GM12874 (cell line): ENCODE measurements at regions not wholly inside any gene's neighbourhood (a gene's known extent, or its start where the extent isn't known, plus 50 kb on each side); places are given as distances from the start of the nearest gene placed in this dataset.

Experiments used
- TF ChIP-seq, protein P1 (sequence below): IDR thresholded peaks from 2 replicates; pipeline ENCODE4 v1.5.1; 2011; ENCODE audit warnings: low read depth, mild to moderate bottlenecking, control low read depth, low read length, moderate library complexity; ENCODE audit not compliant: insufficient read depth

DNA sequence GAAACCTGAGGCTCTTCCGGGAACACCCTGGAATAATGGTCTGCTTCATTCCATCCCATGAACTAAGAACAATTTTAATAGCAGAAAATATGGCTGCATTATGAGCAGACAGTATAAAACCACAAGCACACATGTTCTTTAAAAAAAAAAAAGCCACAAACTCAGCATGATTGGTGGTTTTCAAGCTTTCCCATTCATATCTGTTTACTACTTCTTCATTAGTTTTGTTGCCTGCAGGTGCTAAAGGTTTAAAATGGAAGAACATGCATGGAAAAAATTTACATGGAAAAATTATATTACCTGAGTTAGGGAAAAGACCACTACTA, 137.9 kb upstream of the HES1 start:
- TF ChIP-seq, protein P1, sequence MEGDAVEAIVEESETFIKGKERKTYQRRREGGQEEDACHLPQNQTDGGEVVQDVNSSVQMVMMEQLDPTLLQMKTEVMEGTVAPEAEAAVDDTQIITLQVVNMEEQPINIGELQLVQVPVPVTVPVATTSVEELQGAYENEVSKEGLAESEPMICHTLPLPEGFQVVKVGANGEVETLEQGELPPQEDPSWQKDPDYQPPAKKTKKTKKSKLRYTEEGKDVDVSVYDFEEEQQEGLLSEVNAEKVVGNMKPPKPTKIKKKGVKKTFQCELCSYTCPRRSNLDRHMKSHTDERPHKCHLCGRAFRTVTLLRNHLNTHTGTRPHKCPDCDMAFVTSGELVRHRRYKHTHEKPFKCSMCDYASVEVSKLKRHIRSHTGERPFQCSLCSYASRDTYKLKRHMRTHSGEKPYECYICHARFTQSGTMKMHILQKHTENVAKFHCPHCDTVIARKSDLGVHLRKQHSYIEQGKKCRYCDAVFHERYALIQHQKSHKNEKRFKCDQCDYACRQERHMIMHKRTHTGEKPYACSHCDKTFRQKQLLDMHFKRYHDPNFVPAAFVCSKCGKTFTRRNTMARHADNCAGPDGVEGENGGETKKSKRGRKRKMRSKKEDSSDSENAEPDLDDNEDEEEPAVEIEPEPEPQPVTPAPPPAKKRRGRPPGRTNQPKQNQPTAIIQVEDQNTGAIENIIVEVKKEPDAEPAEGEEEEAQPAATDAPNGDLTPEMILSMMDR: no peak

DNA sequence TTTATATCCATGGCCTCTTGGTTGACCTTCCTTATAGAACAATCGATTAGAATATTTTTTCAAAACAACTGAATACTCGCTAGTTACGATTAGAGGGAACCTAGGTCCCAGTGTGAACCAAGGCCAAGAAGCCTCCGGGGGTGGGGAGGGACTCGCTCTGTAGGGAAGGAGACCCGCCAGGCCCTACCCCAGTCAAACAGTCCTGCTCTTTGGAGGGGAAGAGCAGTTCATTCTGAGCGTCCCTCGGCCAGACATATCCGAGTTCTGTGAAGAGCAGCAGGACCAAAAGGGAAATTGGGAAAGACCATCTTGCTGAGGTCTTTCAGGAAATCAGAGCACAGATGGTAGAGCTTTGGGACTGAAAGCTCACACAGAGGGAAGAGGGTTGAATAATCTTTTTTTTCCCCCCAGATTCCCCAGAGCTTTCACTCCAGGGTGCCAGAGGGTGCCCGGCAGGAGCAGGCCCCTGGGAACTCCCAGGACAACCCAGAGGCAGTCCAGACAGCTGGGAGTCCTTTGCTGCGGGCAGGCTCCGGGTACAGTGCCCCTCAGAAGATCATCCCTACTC, 137.2 kb upstream of the HES1 start:
- TF ChIP-seq, protein P1: no peak

DNA sequence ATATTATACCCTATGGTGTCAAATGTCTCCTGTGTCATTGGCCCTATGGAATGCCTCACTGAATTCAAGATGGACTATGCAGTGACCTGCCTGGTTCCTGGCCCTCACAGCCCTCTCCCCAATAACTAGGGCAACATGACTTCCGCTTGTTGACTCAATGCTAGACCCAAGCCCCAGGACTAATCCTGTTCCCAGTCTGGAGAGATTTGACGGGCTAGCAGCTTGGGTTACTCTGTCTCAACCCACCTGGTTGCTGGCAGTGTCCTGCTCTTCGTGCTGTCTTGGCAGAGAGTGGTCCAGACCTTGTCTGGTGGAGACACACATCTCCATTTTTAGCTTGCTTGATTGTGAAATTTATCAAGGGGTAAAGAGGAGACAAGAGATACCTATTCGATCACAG, 135.8 kb upstream of the HES1 start:
- TF ChIP-seq, protein P1: no peak

DNA sequence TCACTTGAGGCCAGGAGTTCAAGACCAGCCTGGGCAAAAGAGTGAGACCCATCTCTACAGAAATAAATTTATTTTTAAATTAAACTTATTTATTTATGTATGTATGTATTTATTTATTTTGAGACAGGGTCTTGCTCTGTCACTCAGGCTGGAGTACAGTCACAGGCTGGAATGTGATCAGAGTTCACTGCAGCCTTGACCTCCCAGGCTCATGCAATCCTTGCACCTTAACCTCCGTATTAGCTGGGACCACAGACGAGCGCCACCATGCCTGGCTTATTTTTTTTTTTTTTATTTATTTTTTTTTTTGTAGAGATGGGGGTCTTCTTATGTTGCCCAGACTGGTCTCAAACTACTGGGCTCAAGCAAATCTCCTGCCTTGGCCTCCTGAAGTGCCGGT, 135.2 kb upstream of the HES1 start:
- TF ChIP-seq, protein P1: no peak

DNA sequence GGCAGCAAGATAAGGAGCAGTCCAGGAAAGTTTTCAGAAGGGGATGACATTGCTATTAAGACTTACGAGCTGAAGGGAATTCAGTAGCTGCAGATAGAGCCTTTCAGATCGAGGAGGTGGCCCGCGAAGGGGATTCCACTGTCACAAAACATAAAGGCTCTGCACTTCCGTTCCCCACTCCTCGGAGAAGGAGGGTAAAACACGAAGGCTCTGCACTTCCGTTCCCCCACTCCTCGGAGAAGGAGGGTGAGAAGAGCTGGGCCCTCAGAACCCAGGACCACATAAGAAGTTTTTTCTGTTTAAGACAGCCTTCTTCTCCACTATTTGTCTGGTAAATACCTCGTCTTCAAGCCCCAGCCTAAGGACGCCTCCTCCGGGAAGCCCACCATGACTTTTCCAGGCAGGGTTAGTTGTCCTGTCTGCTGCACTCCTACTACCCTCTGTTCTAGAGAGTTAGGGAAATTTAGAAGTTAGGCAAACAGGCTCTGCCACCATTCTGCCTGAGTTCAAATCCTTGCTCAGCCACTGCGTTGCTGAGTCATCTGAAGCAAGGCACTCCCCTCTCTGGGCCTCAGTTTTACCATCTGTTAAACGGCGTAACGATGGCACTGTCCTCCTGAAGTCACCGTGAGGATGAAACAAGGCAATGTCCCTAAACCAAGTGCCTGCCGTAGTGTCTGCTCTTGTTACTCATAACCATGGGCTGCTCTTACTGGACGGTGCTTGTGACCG, 134.1 kb upstream of the HES1 start:
- TF ChIP-seq, protein P1: no peak

DNA sequence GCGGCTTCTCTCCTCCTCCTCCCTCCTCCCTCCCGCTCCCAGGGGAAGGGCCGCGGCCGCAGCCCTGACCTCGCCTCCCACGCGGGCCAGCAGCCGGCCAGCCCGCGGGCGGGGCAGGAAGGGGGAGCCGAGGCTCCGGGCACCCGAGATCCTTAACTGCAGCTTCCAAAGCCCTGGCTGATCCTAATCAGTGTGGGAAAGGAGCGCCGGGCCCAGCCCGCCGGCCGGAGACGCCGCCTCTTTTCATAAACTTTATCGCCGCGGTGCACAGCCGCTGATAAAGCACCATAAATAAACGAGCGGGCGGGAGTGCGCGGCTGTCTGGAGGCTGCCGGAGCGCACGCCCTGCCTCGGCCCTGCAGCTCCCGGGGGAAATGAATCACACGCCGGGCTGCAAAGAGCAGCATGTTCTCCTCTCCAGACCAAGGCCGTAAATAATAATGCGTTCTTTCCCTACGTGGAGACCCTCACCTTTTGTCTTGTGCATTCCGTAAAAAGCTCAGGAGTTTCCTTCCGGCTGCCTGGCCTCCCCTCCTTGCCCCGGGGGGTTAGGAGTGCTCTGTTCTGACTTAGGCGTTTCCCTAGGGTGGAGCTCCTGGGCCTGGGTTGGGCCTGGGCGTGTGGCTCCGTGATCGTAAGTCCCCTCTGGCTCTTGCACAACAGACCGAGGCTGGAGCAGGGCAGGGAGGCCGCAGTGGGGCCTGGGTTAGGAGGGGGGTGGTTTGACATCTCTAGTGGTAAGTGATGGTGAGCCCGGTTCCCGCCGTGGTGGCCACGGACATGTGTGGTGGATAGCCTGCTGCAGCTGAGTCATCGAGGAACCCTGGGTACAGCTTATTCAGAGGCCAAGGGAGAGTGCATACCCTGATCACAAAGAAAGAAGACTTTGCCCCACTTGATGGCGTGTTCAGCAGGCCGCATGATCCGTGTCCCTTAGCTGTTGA, 132.6 kb upstream of the HES1 start:
- TF ChIP-seq, protein P1: no peak

DNA sequence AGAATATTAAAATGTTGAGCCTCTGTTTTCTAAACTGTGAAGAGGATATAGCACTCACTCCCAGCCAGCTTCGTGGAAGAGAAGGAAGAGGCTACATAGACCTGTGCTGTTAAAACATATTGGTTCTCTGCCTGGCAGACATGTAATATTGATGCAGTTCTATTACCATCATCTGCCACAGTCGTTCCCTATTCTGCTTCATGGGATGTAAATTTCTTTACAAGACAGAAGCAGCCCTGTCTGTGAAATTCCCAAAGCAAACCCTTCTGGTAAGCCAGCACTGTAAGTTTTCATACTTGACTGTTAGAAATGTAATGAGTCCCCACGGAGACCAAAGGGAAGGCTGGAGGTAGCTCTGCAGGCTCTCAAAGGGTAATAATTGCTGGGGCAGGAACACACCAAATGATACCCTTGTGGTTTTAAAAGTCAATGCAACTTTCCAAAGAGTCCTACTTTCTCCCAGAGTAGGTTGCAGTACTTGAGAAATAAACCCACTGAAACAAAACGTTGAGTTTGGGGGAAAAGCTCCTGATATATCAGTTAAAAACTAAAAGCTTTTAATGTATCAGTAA, 129.9 kb upstream of the HES1 start:
- TF ChIP-seq, protein P1: no peak
